ENCODE measurements at regions not wholly inside any gene's neighbourhood (a gene's known extent, or its start where the extent isn't known, plus 50 kb on each side); places are given as distances from the start of the nearest gene placed in this dataset.

- H3K27me3 ChIP-seq (ENCODE audit: low read depth, low read length) = no peaks in the 10 kb centered on the region
- no peak overlapping the region for H3K9ac ChIP-seq (ENCODE audit: low read length)
- no peak overlapping the region for H2AFZ ChIP-seq (ENCODE audit: low read depth, low read length)
- no peaks in the 10 kb centered on the region for H3K79me2 ChIP-seq (ENCODE audit: low read length)
- H3K9me3 ChIP-seq (ENCODE audit: insufficient read depth, low read length) = no peaks in the 10 kb centered on the region
- H3K4me3 ChIP-seq (ENCODE audit: low read length) = no peak overlapping the region
- no peaks in the 10 kb centered on the region for H3K36me3 ChIP-seq (replicated peaks; ENCODE audit: low read depth, low read length)
- no peak overlapping the region for H3K27ac ChIP-seq (ENCODE audit: low read length)
- no peaks in the 10 kb centered on the region for H4K20me1 ChIP-seq (ENCODE audit: insufficient read depth, low read length)
- H3K4me1 ChIP-seq (ENCODE audit: low read length) = no peaks in the 10 kb centered on the region
- no peak overlapping the region for H3K4me2 ChIP-seq (ENCODE audit: low read length)
- TF ChIP-seq CTCF (IDR thresholded peaks at IDR 0.05; ENCODE audit: low read depth, low read length) (no peak), EZH2phosphoT487 (IDR thresholded peaks at IDR 0.05; ENCODE audit: low read depth) (no peak)
Observed at GRCh38 chr5:101136454-101136853, 233.4 kb upstream of the ST8SIA4 start.

DNA sequence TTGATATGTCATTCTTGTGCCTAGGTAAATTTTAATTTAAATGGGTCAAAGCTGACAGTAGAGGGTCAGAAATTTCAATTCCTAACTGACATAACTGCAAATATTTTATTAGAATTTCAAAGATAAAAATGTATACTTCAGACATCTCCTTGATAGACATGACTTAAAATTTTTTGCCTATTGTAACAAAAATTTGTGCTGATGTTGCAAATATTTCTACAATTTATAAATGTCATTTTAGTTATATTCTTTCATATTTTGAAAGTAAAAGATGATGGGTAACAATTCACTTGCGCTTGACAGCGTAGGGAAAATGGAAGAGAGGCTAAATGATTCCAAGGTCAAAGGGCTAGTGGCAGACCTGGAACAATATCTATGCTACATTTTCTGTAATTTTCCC is 220.3 kb upstream of the ST8SIA4 start:
- no peaks in the 10 kb centered on the region for H3K79me2 ChIP-seq (ENCODE audit: low read length)
- H3K27me3 ChIP-seq (ENCODE audit: low read depth, low read length) = no peaks in the 10 kb centered on the region
- no peak overlapping the region for H3K9ac ChIP-seq (ENCODE audit: low read length)
- no peaks in the 10 kb centered on the region for H3K4me1 ChIP-seq (ENCODE audit: low read length)
- no peak overlapping the region for H2AFZ ChIP-seq (ENCODE audit: low read depth, low read length)
- H3K9me3 ChIP-seq (ENCODE audit: insufficient read depth, low read length) = no peaks in the 10 kb centered on the region
- no peak overlapping the region for H3K4me3 ChIP-seq (ENCODE audit: low read length)
- H3K36me3 ChIP-seq (replicated peaks; ENCODE audit: low read depth, low read length) = no peaks in the 10 kb centered on the region
- no peak overlapping the region for H3K4me2 ChIP-seq (ENCODE audit: low read length)
- TF ChIP-seq EZH2phosphoT487 (IDR thresholded peaks at IDR 0.05; ENCODE audit: low read depth) (no peak), CTCF (IDR thresholded peaks at IDR 0.05; ENCODE audit: low read depth, low read length) (no peak)
- no peak overlapping the region for H3K27ac ChIP-seq (ENCODE audit: low read length)
- no peaks in the 10 kb centered on the region for H4K20me1 ChIP-seq (ENCODE audit: insufficient read depth, low read length)

DNA sequence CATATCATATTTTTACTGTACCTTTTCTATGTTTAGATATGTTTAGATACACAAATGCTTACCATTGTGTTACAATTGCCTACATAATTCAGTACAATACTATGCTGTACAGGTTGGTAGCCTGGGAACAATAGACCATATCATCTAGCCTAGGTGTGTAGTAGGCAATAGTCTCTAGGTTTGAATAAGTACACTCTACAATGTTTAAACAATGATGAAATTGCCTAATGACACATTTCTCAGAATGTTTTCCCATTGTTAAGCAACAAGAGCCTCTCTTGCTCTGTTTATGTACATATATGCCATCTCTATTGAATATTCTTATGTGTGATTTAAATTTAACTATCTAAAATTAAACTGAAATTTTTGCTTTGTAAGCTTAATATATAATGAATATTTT is 209.6 kb upstream of the ST8SIA4 start:
- Histone ChIP-seq H3K4me1 (ENCODE audit: low read length) (no peaks in the 10 kb centered on the region), H4K20me1 (ENCODE audit: insufficient read depth, low read length) (no peaks in the 10 kb centered on the region), H3K27me3 (ENCODE audit: low read depth, low read length) (no peaks in the 10 kb centered on the region), H3K9me3 (ENCODE audit: insufficient read depth, low read length) (no peaks in the 10 kb centered on the region), H3K36me3 (replicated peaks; ENCODE audit: low read depth, low read length) (no peaks in the 10 kb centered on the region), H3K27ac (ENCODE audit: low read length) (no peak overlapping the region), H3K4me3 (ENCODE audit: low read length) (no peak overlapping the region), H3K4me2 (ENCODE audit: low read length) (no peak overlapping the region), H2AFZ (ENCODE audit: low read depth, low read length) (no peak overlapping the region), H3K79me2 (ENCODE audit: low read length) (no peaks in the 10 kb centered on the region), H3K9ac (ENCODE audit: low read length) (no peak overlapping the region)
- no peak for TF ChIP-seq CTCF (IDR thresholded peaks at IDR 0.05; ENCODE audit: low read depth, low read length)
- no peak for TF ChIP-seq EZH2phosphoT487 (IDR thresholded peaks at IDR 0.05; ENCODE audit: low read depth)

- Histone ChIP-seq H3K27ac (ENCODE audit: low read length) (no peak overlapping the region), H3K27me3 (ENCODE audit: low read depth, low read length) (no peaks in the 10 kb centered on the region), H4K20me1 (ENCODE audit: insufficient read depth, low read length) (no peaks in the 10 kb centered on the region), H2AFZ (ENCODE audit: low read depth, low read length) (no peak overlapping the region), H3K4me2 (ENCODE audit: low read length) (no peak overlapping the region), H3K36me3 (replicated peaks; ENCODE audit: low read depth, low read length) (no peaks in the 10 kb centered on the region), H3K9ac (ENCODE audit: low read length) (no peak overlapping the region), H3K9me3 (ENCODE audit: insufficient read depth, low read length) (no peaks in the 10 kb centered on the region), H3K4me1 (ENCODE audit: low read length) (no peaks in the 10 kb centered on the region), H3K79me2 (ENCODE audit: low read length) (no peaks in the 10 kb centered on the region), H3K4me3 (ENCODE audit: low read length) (no peak overlapping the region)
- TF ChIP-seq CTCF (IDR thresholded peaks at IDR 0.05; ENCODE audit: low read depth, low read length) = no peak
- no peak for TF ChIP-seq EZH2phosphoT487 (IDR thresholded peaks at IDR 0.05; ENCODE audit: low read depth)
Observed at GRCh38 chr5:101103874-101104273, 200.8 kb upstream of the ST8SIA4 start.

All from OCI-LY3 (cell line).